ENCODE measurements at regions not wholly inside any gene's neighbourhood (a gene's known extent, or its start where the extent isn't known, plus 50 kb on each side); places are given as distances from the start of the nearest gene placed in this dataset.

DNA sequence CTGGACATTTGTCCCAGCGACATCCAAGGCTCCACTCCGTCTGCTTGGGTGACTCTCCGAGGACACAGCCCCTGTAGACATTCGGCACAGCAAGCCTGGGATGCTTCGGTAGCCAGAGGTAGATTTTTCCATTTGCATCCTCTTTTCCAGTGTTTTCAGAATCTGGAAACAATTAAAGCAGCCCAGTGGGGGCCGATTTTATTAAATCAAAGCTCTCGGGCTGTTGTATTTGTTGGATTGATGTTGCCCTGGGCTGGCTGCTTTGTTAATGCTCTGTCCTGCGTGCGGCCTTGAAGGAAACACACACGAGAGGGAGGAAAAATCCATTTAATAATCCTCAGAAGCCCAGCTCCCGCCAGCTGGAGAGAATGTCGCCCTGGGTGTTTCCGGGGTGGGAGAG is 158.1 kb upstream of the CIBAR2 start:
- TF ChIP-seq CTCF (IDR thresholded peaks at IDR 0.05) (no peak), POLR2A (IDR thresholded peaks at IDR 0.05) (no peak)

Data from uterus (tissue), 2 donors.